Right cardiac atrium (tissue), 5 donors: ENCODE measurements at regions not wholly inside any gene's neighbourhood (a gene's known extent, or its start where the extent isn't known, plus 50 kb on each side); places are given as distances from the start of the nearest gene placed in this dataset.

Source experiments
- ATAC-seq, 2 donors: fragments of 200-7000 bp; cut with Tn5 transposase; one replicate each; pipeline versions ENCODE4 v1.8.0 to v1.9.1; 2020; ENCODE audit warnings: moderate library complexity in 2 of 2, mild to moderate bottlenecking in 1 of 2
- DNase-seq, 3 donors: peaks; one replicate each; pipeline ENCODE4 v3.0.0-alpha.2; 2020
- H3K27ac ChIP-seq: one replicate; pipeline ENCODE4 v1.5.1; 2013; ENCODE audit warnings: mild to moderate bottlenecking, low read length, control low read depth, moderate library complexity
- H3K27me3 ChIP-seq: one replicate; pipeline ENCODE4 v1.6.1; 2013; ENCODE audit not compliant: control insufficient read depth, insufficient read depth
- H3K4me1 ChIP-seq: one replicate; pipeline ENCODE4 v1.6.1; 2013; ENCODE audit warnings: low read length; ENCODE audit not compliant: control insufficient read depth, insufficient read depth
- H3K4me3 ChIP-seq: one replicate; pipeline ENCODE4 v1.5.1; 2013; ENCODE audit warnings: low read length, control low read depth
- H3K9me3 ChIP-seq: one replicate; pipeline ENCODE4 v1.6.1; 2013; ENCODE audit warnings: low read length; ENCODE audit not compliant: control insufficient read depth
- WGBS: extraction: QIAGEN DNeasy Blood & Tissue Kit; methylation state at CpG from one replicate; pipeline ENCODE4 v1.1.7; 2013; 5-methylcytosine and 5-hydroxymethylcytosine counted together
- intact Hi-C, 4 donors: fragments of 100-400 bp; cut with DNase I; formaldehyde crosslinking; loops; one replicate each; pipeline versions ENCODE4 v1.11.0 to v1.14.0; 2022 to 2023
- donor health status: healthy with polysubstance abuse.
- donor health status: DM: no; HTN: yes; CAD: no.
- donor health status: DM: no; HTN: no; CAD: no.
- donor health status: DM: no; HTN: yes; CAD: no; lungs with severe emphysema.
- donor health status: DM: yes; HTN: yes; CAD: no.

- Histone ChIP-seq H3K27ac (peak overlapping the region; percentile 95), H3K9me3 (no peaks in the 10 kb centered on the region), H3K27me3 (no peaks in the 10 kb centered on the region), H3K4me3 (no peak overlapping the region), H3K4me1 (peaks cover 5% of the 10 kb centered on the region)
- ATAC-seq (peak; percentile 75 to 79), DNase-seq (no peak)
- WGBS: 28% methylated on average over 5 of the region's 5 CpGs
- intact Hi-C loops: loop anchor here in 1 of 4 donors (10.0 kb wide), 1 partner anchor 158 kb away; no protein-coding TSS in a partner anchor
Measured at GRCh38 chr12:105967038-105967776, 171.5 kb downstream of the NUAK1 start.

GRCh38 chr12:105968025-105968424 lies 170.7 kb downstream of the NUAK1 start:
- ATAC-seq: no peak
- Histone ChIP-seq H3K27me3 (no peaks in the 10 kb centered on the region), H3K4me1 (peaks cover 5% of the 10 kb centered on the region), H3K27ac (no peak overlapping the region), H3K9me3 (no peaks in the 10 kb centered on the region), H3K4me3 (no peak overlapping the region)
- intact Hi-C loops: loop anchor here in 1 of 4 donors (10.0 kb wide), 1 partner anchor 157 kb away; no protein-coding TSS in a partner anchor
- no peak for DNase-seq
- 95% methylated on average over 1 of the region's 1 CpG for WGBS

- WGBS: 95% methylated on average over 2 of the region's 2 CpGs
- DNase-seq (no peak), ATAC-seq (no peak)
- intact Hi-C loops: no loop called here
- H3K27ac ChIP-seq: no peak overlapping the region
- H3K4me3 ChIP-seq: no peak overlapping the region
- H3K27me3 ChIP-seq: no peaks in the 10 kb centered on the region
- H3K4me1 ChIP-seq: peaks cover 5% of the 10 kb centered on the region
- no peaks in the 10 kb centered on the region for H3K9me3 ChIP-seq
Measured at GRCh38 chr12:105970885-105971284, 167.9 kb downstream of the NUAK1 start.

- ATAC-seq (no peak), DNase-seq (no peak)
- Histone ChIP-seq H3K27ac (no peak overlapping the region), H3K27me3 (no peaks in the 10 kb centered on the region), H3K4me3 (no peak overlapping the region), H3K4me1 (no peaks in the 10 kb centered on the region), H3K9me3 (no peaks in the 10 kb centered on the region)
- intact Hi-C loops: no loop called here
- 95% methylated on average over 4 of the region's 4 CpGs for WGBS
Measured at GRCh38 chr12:105974738-105975137, 164.0 kb downstream of the NUAK1 start.

GRCh38 chr12:105975351-105975750 lies 163.4 kb downstream of the NUAK1 start:
- DNase-seq (no peak), ATAC-seq (no peak)
- H3K9me3 ChIP-seq: no peaks in the 10 kb centered on the region
- 97% methylated on average over 2 of the region's 2 CpGs for WGBS
- intact Hi-C loops: no loop called here
- H3K4me3 ChIP-seq: no peak overlapping the region
- no peak overlapping the region for H3K27ac ChIP-seq
- H3K27me3 ChIP-seq: no peaks in the 10 kb centered on the region
- no peaks in the 10 kb centered on the region for H3K4me1 ChIP-seq

GRCh38 chr12:105977236-105977635 lies 161.5 kb downstream of the NUAK1 start:
- WGBS: 97% methylated on average over 3 of the region's 3 CpGs
- H3K4me1 ChIP-seq: no peaks in the 10 kb centered on the region
- intact Hi-C loops: no loop called here

GRCh38 chr12:105977652-105978051 lies 161.1 kb downstream of the NUAK1 start:
- Histone ChIP-seq H3K27ac (no peak overlapping the region), H3K4me3 (no peak overlapping the region), H3K9me3 (no peaks in the 10 kb centered on the region), H3K27me3 (no peaks in the 10 kb centered on the region), H3K4me1 (no peaks in the 10 kb centered on the region)
- intact Hi-C loops: no loop called here
- 92% methylated on average over 1 of the region's 1 CpG for WGBS
- no peak for DNase-seq
- no peak for ATAC-seq

More at GRCh38 chr12:105977236-105977635, 161.5 kb downstream of the NUAK1 start:
- no peak for DNase-seq
- ATAC-seq: no peak
- no peak overlapping the region for H3K4me3 ChIP-seq
- no peak overlapping the region for H3K27ac ChIP-seq
- no peaks in the 10 kb centered on the region for H3K9me3 ChIP-seq
- no peaks in the 10 kb centered on the region for H3K27me3 ChIP-seq

- Histone ChIP-seq H3K4me1 (no peaks in the 10 kb centered on the region), H3K9me3 (no peaks in the 10 kb centered on the region), H3K4me3 (no peak overlapping the region), H3K27ac (no peak overlapping the region), H3K27me3 (no peaks in the 10 kb centered on the region)
- ATAC-seq (no peak), DNase-seq (no peak)
- intact Hi-C loops: no loop called here
- 87% methylated on average over 3 of the region's 3 CpGs for WGBS
Measured at GRCh38 chr12:105978276-105978675, 160.5 kb downstream of the NUAK1 start.

GRCh38 chr12:105978686-105979085 lies 160.1 kb downstream of the NUAK1 start:
- DNase-seq (no peak), ATAC-seq (no peak)
- Histone ChIP-seq H3K27me3 (no peaks in the 10 kb centered on the region), H3K4me3 (no peak overlapping the region), H3K4me1 (no peaks in the 10 kb centered on the region), H3K9me3 (no peaks in the 10 kb centered on the region), H3K27ac (no peak overlapping the region)
- intact Hi-C loops: no loop called here
- WGBS: 65% methylated on average over 3 of the region's 3 CpGs

- 95% methylated on average over 1 of the region's 1 CpG for WGBS
- no peaks in the 10 kb centered on the region for H3K27me3 ChIP-seq
- H3K27ac ChIP-seq: no peak overlapping the region
- ATAC-seq: no peak
- no peaks in the 10 kb centered on the region for H3K9me3 ChIP-seq
- no peak for DNase-seq
- no peaks in the 10 kb centered on the region for H3K4me1 ChIP-seq
- intact Hi-C loops: loop anchor here in 1 of 4 donors (10.0 kb wide), 1 partner anchor 155 kb away; the partner anchor contains the start of gene NUAK1
- H3K4me3 ChIP-seq: no peak overlapping the region
Measured at GRCh38 chr12:105980085-105980484, 158.7 kb downstream of the NUAK1 start.

GRCh38 chr12:105980533-105980932 lies 158.2 kb downstream of the NUAK1 start:
- WGBS: 84% methylated on average over 5 of the region's 5 CpGs
- no peak overlapping the region for H3K27ac ChIP-seq
- ATAC-seq (no peak), DNase-seq (peak in 2 of 3 donors; percentile 19 to 51)
- H3K9me3 ChIP-seq: no peaks in the 10 kb centered on the region
- H3K4me3 ChIP-seq: no peak overlapping the region
- H3K4me1 ChIP-seq: no peaks in the 10 kb centered on the region
- no peaks in the 10 kb centered on the region for H3K27me3 ChIP-seq
- intact Hi-C loops: loop anchor here in 1 of 4 donors (10.0 kb wide), 1 partner anchor 154 kb away; the partner anchor contains the start of gene NUAK1
